Gastroesophageal sphincter (tissue), 4 donors: ENCODE measurements at regions not wholly inside any gene's neighbourhood (a gene's known extent, or its start where the extent isn't known, plus 50 kb on each side); places are given as distances from the start of the nearest gene placed in this dataset.

Experiments
- ATAC-seq: fragments of 150-250 bp; one replicate; pipeline ENCODE4 v1.9.1; 2016; ENCODE audit warnings: mild to moderate bottlenecking, moderate library complexity
- H3K27ac ChIP-seq, 4 donors: fragments of 200-600 bp; sonication (generic) in 3 of 4; 1 replicate in 3 of 4; 2 replicates in 1 of 4; pipeline ENCODE4 v1.5.1; 2016 to 2019
- H3K27me3 ChIP-seq: fragments of 200-600 bp; sonication (generic); one replicate; pipeline ENCODE4 v1.5.1; 2019
- H3K36me3 ChIP-seq, 2 donors: fragments of 200-600 bp; sonication (generic); one replicate each; pipeline ENCODE4 v1.5.1; 2019; ENCODE audit warnings: control low read depth in 1 of 2
- H3K4me1 ChIP-seq, 3 donors: fragments of 200-600 bp; sonication (generic); 1 replicate in 2 of 3; 2 replicates in 1 of 3; pipeline ENCODE4 v1.5.1; 2016 to 2019; ENCODE audit warnings: control low read depth in 2 of 3
- H3K4me3 ChIP-seq, 2 donors: fragments of 200-600 bp; sonication (generic); one replicate each; pipeline ENCODE4 v1.5.1; 2019; ENCODE audit warnings: mild to moderate bottlenecking in 1 of 2, moderate library complexity in 1 of 2
- H3K9me3 ChIP-seq, 3 donors: fragments of 200-600 bp; sonication (generic); one replicate each; pipeline ENCODE4 v1.5.1; 2017 to 2019; ENCODE audit warnings: control low read depth in 2 of 3
- CTCF ChIP-seq, 4 experiments: fragments of 200-600 bp in 2 of 4; fragments of 450-650 bp in 2 of 4; sonication (generic) in 1 of 4; IDR thresholded peaks; one replicate each; pipeline ENCODE4 v1.5.1; 2017 to 2019; ENCODE audit warnings: antibody characterized with exemption in 4 of 4, mild to moderate bottlenecking in 2 of 4, moderate library complexity in 2 of 4
- EP300 ChIP-seq: sonication (generic); formaldehyde crosslinking; IDR thresholded peaks from one replicate; pipeline ENCODE4 v1.6.1; 2017; ENCODE audit warnings: antibody characterized with exemption, mild to moderate bottlenecking
- POLR2A ChIP-seq, 2 donors: fragments of 450-650 bp; IDR thresholded peaks; one replicate each; pipeline ENCODE4 v1.6.1; 2017; ENCODE audit warnings: antibody characterized with exemption in 2 of 2, mild to moderate bottlenecking in 2 of 2, moderate library complexity in 1 of 2
- POLR2AphosphoS5 ChIP-seq: sonication (generic); formaldehyde crosslinking; IDR thresholded peaks from one replicate; pipeline ENCODE4 v1.6.1; 2017; ENCODE audit warnings: antibody characterized with exemption
- WGBS, 2 donors: methylation state at CpG; one replicate each; pipeline ENCODE4 v1.1.5; 2018; ENCODE audit warnings: low coverage in 1 of 2; 5-methylcytosine and 5-hydroxymethylcytosine counted together

DNA sequence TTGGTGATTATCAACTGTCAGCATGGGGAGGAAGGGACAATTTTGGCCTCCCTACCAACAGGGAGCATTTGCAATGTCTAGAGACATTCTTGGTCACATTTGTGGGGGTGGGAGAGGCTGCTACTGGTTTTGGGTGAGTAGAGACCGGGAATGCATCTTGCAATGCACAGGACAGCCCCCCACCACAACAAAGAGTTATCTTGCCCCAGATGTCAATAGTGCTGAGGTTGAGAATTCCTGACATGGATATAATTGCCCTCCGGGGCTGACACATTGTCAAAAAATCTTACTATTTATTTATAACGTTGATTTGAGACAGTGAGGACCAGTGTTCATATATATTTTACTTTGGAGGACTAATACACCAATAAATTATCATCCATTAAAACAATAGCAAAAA is 316.1 kb downstream of the PSAT1 start:
- no peak for ATAC-seq
- Histone ChIP-seq H3K9me3 (no peaks in the 10 kb centered on the region), H3K27ac (no peak overlapping the region), H3K36me3 (no peaks in the 10 kb centered on the region), H3K4me1 (no peaks in the 10 kb centered on the region), H3K27me3 (no peaks in the 10 kb centered on the region), H3K4me3 (no peak overlapping the region)
- TF ChIP-seq EP300 (no peak), POLR2A (IDR thresholded peaks at IDR 0.05) (no peak), CTCF (IDR thresholded peaks at IDR 0.05) (no peak), POLR2AphosphoS5 (no peak)
- 79 to 83% methylated on average over 3 of the region's 3 CpGs for WGBS, 2 donors

- Histone ChIP-seq H3K27me3 (no peaks in the 10 kb centered on the region), H3K4me1 (no peaks in the 10 kb centered on the region), H3K4me3 (no peak overlapping the region), H3K36me3 (no peaks in the 10 kb centered on the region), H3K9me3 (no peaks in the 10 kb centered on the region), H3K27ac (no peak overlapping the region)
- no peak for TF ChIP-seq EP300
- TF ChIP-seq POLR2AphosphoS5: no peak
- TF ChIP-seq CTCF (IDR thresholded peaks at IDR 0.05): no peak
- 83 to 87% methylated on average over 2 to 3 of the region's 3 CpGs for WGBS, 2 donors
- ATAC-seq: no peak
These were observed 318.0 kb downstream of the PSAT1 start for GRCh38 chr9:78614892-78615291.

GRCh38 chr9:78615372-78615771 is 318.4 kb downstream of the PSAT1 start:
- Histone ChIP-seq H3K36me3 (no peaks in the 10 kb centered on the region), H3K9me3 (no peaks in the 10 kb centered on the region), H3K4me1 (no peaks in the 10 kb centered on the region), H3K27me3 (no peaks in the 10 kb centered on the region), H3K27ac (no peak overlapping the region), H3K4me3 (no peak overlapping the region)
- 75 to 88% methylated on average over 5 of the region's 5 CpGs for WGBS, 2 donors
- TF ChIP-seq EP300 (no peak), CTCF (IDR thresholded peaks at IDR 0.05) (no peak), POLR2A (IDR thresholded peaks at IDR 0.05) (no peak), POLR2AphosphoS5 (no peak)
- no peak for ATAC-seq

- ATAC-seq: no peak
- Histone ChIP-seq H3K9me3 (no peaks in the 10 kb centered on the region), H3K4me1 (no peaks in the 10 kb centered on the region), H3K4me3 (no peak overlapping the region), H3K27ac (no peak overlapping the region), H3K36me3 (no peaks in the 10 kb centered on the region), H3K27me3 (no peaks in the 10 kb centered on the region)
- 67 to 73% methylated on average over 1 to 2 of the region's 2 CpGs for WGBS, 2 donors
- TF ChIP-seq EP300 (no peak), CTCF (IDR thresholded peaks at IDR 0.05) (no peak), POLR2AphosphoS5 (no peak)
These were observed 321.8 kb downstream of the PSAT1 start for GRCh38 chr9:78618735-78619134.

DNA sequence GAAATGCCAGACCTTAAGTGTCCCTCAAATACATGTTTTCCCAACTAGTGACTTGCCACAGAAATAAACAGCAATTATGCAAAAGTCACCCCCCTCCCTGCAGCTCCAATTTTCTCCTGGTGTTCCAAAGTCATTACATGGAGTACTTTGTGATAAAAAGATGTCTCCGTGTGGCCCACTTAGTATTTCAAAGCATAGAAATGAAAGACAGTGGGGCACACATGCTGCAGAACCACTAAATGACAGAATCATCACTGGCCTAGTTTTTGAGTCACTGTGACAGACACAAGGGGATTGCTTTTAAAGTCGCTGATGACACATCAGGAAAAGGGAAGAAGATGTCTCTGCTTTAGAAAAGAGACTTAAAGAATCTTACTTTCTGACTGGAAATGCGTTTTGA is 323.4 kb downstream of the PSAT1 start:
- Histone ChIP-seq H3K9me3 (no peaks in the 10 kb centered on the region), H3K4me3 (no peak overlapping the region), H3K27ac (no peak overlapping the region), H3K4me1 (no peaks in the 10 kb centered on the region), H3K36me3 (no peaks in the 10 kb centered on the region), H3K27me3 (no peaks in the 10 kb centered on the region)
- no peak for ATAC-seq
- TF ChIP-seq POLR2A (IDR thresholded peaks at IDR 0.05) (no peak), EP300 (no peak), CTCF (IDR thresholded peaks at IDR 0.05) (no peak), POLR2AphosphoS5 (no peak)
- 60 to 76% methylated on average over 3 of the region's 3 CpGs for WGBS, 2 donors
